ENCODE measurements at regions not wholly inside any gene's neighbourhood (a gene's known extent, or its start where the extent isn't known, plus 50 kb on each side); places are given as distances from the start of the nearest gene placed in this dataset.

GRCh38 chr1:96922181-96922580, 200.6 kb downstream of the PTBP2 start:
- WGBS (ENCODE audit: insufficient coverage, insufficient read length): no CpG with 5 or more reads among the region's 1 CpG
- no peaks in the 10 kb centered on the region for H3K36me3 ChIP-seq (ENCODE audit: control insufficient read depth, insufficient read depth, low read length)
- H3K9me3 ChIP-seq (ENCODE audit: control insufficient read depth, insufficient read depth, low read length): no peaks in the 10 kb centered on the region
- H3K27ac ChIP-seq (ENCODE audit: low read length): no peak overlapping the region
- no peak for DNase-seq (ENCODE audit: low read depth, low spot score)
- no peaks in the 10 kb centered on the region for H3K4me1 ChIP-seq (ENCODE audit: control insufficient read depth, insufficient read depth, low read length)
- H3K27me3 ChIP-seq (ENCODE audit: control insufficient read depth, insufficient read depth, low read length): no peaks in the 10 kb centered on the region
- no peak overlapping the region for H3K4me3 ChIP-seq (ENCODE audit: low read length)

DNA sequence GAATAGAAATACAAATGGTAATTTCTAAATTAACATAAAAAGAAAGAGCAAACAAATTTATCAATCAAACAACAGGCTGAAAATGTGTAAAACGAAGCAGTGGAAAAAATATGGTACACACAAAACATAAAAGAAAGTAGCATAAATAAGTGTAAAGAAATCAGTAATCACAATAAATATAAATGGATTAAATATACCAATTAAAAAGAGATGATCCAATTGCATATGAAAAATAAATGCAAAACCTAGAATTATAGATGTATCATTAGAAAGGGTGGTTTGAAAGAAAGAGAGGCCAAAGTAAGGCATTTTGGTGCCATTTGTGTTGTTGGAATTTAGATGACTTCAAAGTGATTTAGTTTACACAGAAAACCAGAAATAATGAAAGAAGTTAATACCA, 202.2 kb downstream of the PTBP2 start:
- WGBS (ENCODE audit: insufficient coverage, insufficient read length): no CpG with 5 or more reads among the region's 1 CpG
- no peaks in the 10 kb centered on the region for H3K27me3 ChIP-seq (ENCODE audit: control insufficient read depth, insufficient read depth, low read length)
- DNase-seq (ENCODE audit: low read depth, low spot score): no peak
- H3K4me1 ChIP-seq (ENCODE audit: control insufficient read depth, insufficient read depth, low read length): no peaks in the 10 kb centered on the region
- H3K4me3 ChIP-seq (ENCODE audit: low read length): no peak overlapping the region
- H3K9me3 ChIP-seq (ENCODE audit: control insufficient read depth, insufficient read depth, low read length): no peaks in the 10 kb centered on the region
- H3K36me3 ChIP-seq (ENCODE audit: control insufficient read depth, insufficient read depth, low read length): no peaks in the 10 kb centered on the region
- no peak overlapping the region for H3K27ac ChIP-seq (ENCODE audit: low read length)

GRCh38 chr1:96926176-96926575, 204.6 kb downstream of the PTBP2 start:
- Histone ChIP-seq H3K27ac (ENCODE audit: low read length) (no peak overlapping the region), H3K4me3 (ENCODE audit: low read length) (no peak overlapping the region)

GRCh38 chr1:96927125-96927524, 205.5 kb downstream of the PTBP2 start:
- Histone ChIP-seq H3K36me3 (ENCODE audit: control insufficient read depth, insufficient read depth, low read length) (no peaks in the 10 kb centered on the region), H3K27me3 (ENCODE audit: control insufficient read depth, insufficient read depth, low read length) (no peaks in the 10 kb centered on the region), H3K27ac (ENCODE audit: low read length) (no peak overlapping the region), H3K4me3 (ENCODE audit: low read length) (no peak overlapping the region), H3K4me1 (ENCODE audit: control insufficient read depth, insufficient read depth, low read length) (no peaks in the 10 kb centered on the region), H3K9me3 (ENCODE audit: control insufficient read depth, insufficient read depth, low read length) (no peaks in the 10 kb centered on the region)
- no peak for DNase-seq (ENCODE audit: low read depth, low spot score)
- WGBS (ENCODE audit: insufficient coverage, insufficient read length): no CpG with 5 or more reads among the region's 3 CpGs

More at GRCh38 chr1:96926176-96926575, 204.6 kb downstream of the PTBP2 start:
- Histone ChIP-seq H3K27me3 (ENCODE audit: control insufficient read depth, insufficient read depth, low read length) (no peaks in the 10 kb centered on the region), H3K9me3 (ENCODE audit: control insufficient read depth, insufficient read depth, low read length) (no peaks in the 10 kb centered on the region), H3K4me1 (ENCODE audit: control insufficient read depth, insufficient read depth, low read length) (no peaks in the 10 kb centered on the region), H3K36me3 (ENCODE audit: control insufficient read depth, insufficient read depth, low read length) (no peaks in the 10 kb centered on the region)
- DNase-seq (ENCODE audit: low read depth, low spot score): no peak

- no peaks in the 10 kb centered on the region for H3K27me3 ChIP-seq (ENCODE audit: control insufficient read depth, insufficient read depth, low read length)
- DNase-seq (ENCODE audit: low read depth, low spot score): no peak
- H3K9me3 ChIP-seq (ENCODE audit: control insufficient read depth, insufficient read depth, low read length): no peaks in the 10 kb centered on the region
- no peak overlapping the region for H3K27ac ChIP-seq (ENCODE audit: low read length)
- H3K36me3 ChIP-seq (ENCODE audit: control insufficient read depth, insufficient read depth, low read length): no peaks in the 10 kb centered on the region
- H3K4me3 ChIP-seq (ENCODE audit: low read length): no peak overlapping the region
- H3K4me1 ChIP-seq (ENCODE audit: control insufficient read depth, insufficient read depth, low read length): peaks cover 2% of the 10 kb centered on the region; the same call in 1 of the 2 replicates
These were observed 209.6 kb downstream of the PTBP2 start for GRCh38 chr1:96931136-96931535.

DNA sequence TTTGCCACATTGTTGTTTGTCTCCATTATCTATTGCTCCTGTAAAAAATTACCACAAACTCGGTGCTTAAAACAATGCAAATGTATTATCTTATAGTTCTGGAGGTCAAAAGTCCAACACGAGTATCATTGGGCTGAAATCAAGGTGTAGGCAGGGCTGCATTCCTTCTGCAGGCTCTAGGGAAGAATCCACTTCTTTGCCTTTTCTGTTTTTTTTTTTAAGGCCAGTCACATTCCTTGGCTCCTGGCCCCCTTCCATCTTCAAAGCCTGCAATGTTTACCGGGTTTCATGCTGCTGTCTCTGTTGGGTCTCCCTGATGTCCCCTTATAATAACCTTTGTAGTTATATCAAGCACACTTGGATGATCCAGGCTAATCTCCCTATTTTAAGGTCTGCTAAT, 212.7 kb downstream of the PTBP2 start:
- no peaks in the 10 kb centered on the region for H3K9me3 ChIP-seq (ENCODE audit: control insufficient read depth, insufficient read depth, low read length)
- no peaks in the 10 kb centered on the region for H3K36me3 ChIP-seq (ENCODE audit: control insufficient read depth, insufficient read depth, low read length)
- DNase-seq (ENCODE audit: low read depth, low spot score): no peak
- no peak overlapping the region for H3K4me3 ChIP-seq (ENCODE audit: low read length)
- no peaks in the 10 kb centered on the region for H3K27me3 ChIP-seq (ENCODE audit: control insufficient read depth, insufficient read depth, low read length)
- H3K4me1 ChIP-seq (ENCODE audit: control insufficient read depth, insufficient read depth, low read length): peaks cover 2% of the 10 kb centered on the region; the same call in 1 of the 2 replicates
- WGBS (ENCODE audit: insufficient coverage, insufficient read length): no CpG with 5 or more reads among the region's 3 CpGs
- no peak overlapping the region for H3K27ac ChIP-seq (ENCODE audit: low read length)

- H3K27ac ChIP-seq (ENCODE audit: low read length): no peak overlapping the region
- DNase-seq (ENCODE audit: low read depth, low spot score): no peak
- no peaks in the 10 kb centered on the region for H3K9me3 ChIP-seq (ENCODE audit: control insufficient read depth, insufficient read depth, low read length)
- no peaks in the 10 kb centered on the region for H3K4me1 ChIP-seq (ENCODE audit: control insufficient read depth, insufficient read depth, low read length)
- no CpG with 5 or more reads among the region's 2 CpGs for WGBS (ENCODE audit: insufficient coverage, insufficient read length)
- no peaks in the 10 kb centered on the region for H3K36me3 ChIP-seq (ENCODE audit: control insufficient read depth, insufficient read depth, low read length)
- no peak overlapping the region for H3K4me3 ChIP-seq (ENCODE audit: low read length)
- H3K27me3 ChIP-seq (ENCODE audit: control insufficient read depth, insufficient read depth, low read length): no peaks in the 10 kb centered on the region
These were observed 223.0 kb downstream of the PTBP2 start for GRCh38 chr1:96944432-96945092.

- H3K27ac ChIP-seq (ENCODE audit: low read length): no peak overlapping the region
- H3K4me3 ChIP-seq (ENCODE audit: low read length): no peak overlapping the region
- no peaks in the 10 kb centered on the region for H3K9me3 ChIP-seq (ENCODE audit: control insufficient read depth, insufficient read depth, low read length)
- H3K27me3 ChIP-seq (ENCODE audit: control insufficient read depth, insufficient read depth, low read length): no peaks in the 10 kb centered on the region
- no CpG with 5 or more reads among the region's 6 CpGs for WGBS (ENCODE audit: insufficient coverage, insufficient read length)
- no peaks in the 10 kb centered on the region for H3K36me3 ChIP-seq (ENCODE audit: control insufficient read depth, insufficient read depth, low read length)
- DNase-seq (ENCODE audit: low read depth, low spot score): no peak
- no peaks in the 10 kb centered on the region for H3K4me1 ChIP-seq (ENCODE audit: control insufficient read depth, insufficient read depth, low read length)
These were observed 224.0 kb downstream of the PTBP2 start for GRCh38 chr1:96945509-96946084.

DNA sequence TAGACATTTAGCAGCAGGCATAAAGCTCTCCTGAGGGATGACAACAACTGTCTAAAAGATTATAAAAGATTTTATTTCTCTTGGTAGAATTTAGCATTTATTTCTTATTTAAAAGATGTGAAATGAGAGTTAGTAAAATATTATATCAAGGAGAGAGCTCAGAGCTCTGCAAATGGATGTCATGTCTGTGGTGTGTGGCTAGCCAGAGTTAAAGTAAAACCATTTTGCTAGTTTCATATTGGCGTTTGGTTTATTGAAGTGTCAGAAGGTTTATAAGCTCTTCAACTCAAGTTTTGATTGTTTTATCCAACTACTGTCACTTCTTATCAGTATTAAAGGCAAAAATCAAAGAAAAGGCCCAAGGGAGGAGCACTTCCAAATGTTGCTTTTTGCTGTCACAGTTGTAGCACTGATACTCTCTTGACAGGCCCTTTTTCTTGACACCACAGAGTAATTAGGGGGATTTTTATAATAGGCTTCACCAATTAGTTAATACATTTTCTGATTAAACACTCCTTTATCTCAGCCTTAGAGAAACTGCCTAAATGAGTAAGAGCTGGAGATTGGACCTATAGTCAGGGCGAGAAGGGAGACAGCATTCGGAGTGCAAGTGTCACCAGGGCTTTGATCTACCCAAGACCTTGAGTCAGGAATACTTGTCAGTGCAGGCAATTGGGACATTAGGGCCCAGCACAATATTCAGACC, 233.9 kb downstream of the PTBP2 start:
- Histone ChIP-seq H3K4me1 (ENCODE audit: control insufficient read depth, insufficient read depth, low read length) (no peaks in the 10 kb centered on the region), H3K27ac (ENCODE audit: low read length) (no peak overlapping the region), H3K36me3 (ENCODE audit: control insufficient read depth, insufficient read depth, low read length) (no peaks in the 10 kb centered on the region), H3K9me3 (ENCODE audit: control insufficient read depth, insufficient read depth, low read length) (no peaks in the 10 kb centered on the region), H3K27me3 (ENCODE audit: control insufficient read depth, insufficient read depth, low read length) (no peaks in the 10 kb centered on the region), H3K4me3 (ENCODE audit: low read length) (no peak overlapping the region)
- no peak for DNase-seq (ENCODE audit: low read depth, low spot score)
- WGBS (ENCODE audit: insufficient coverage, insufficient read length): no CpG with 5 or more reads among the region's 3 CpGs

DNA sequence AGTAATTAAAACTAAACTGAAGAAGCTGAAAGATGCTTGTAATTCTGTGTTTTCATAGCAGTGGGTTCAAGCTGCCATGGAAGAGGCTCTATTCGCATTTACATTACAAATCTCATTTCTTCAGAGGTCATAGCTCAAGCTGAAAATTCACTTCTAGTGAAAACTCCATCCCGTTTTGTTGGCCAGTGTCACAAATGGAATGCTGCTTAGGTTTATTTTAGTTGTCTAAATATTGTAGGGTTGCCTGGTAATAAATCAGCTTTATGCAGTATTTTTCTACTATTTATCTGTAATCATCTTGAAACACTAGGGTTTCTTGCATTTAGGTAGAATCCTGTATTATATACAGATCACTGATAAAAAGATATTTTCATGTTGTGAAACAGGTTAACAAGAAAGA, 240.6 kb downstream of the PTBP2 start:
- H3K36me3 ChIP-seq (ENCODE audit: control insufficient read depth, insufficient read depth, low read length): no peaks in the 10 kb centered on the region
- H3K4me1 ChIP-seq (ENCODE audit: control insufficient read depth, insufficient read depth, low read length): no peaks in the 10 kb centered on the region
- no peaks in the 10 kb centered on the region for H3K27me3 ChIP-seq (ENCODE audit: control insufficient read depth, insufficient read depth, low read length)
- no peak for DNase-seq (ENCODE audit: low read depth, low spot score)
- H3K4me3 ChIP-seq (ENCODE audit: low read length): no peak overlapping the region
- H3K9me3 ChIP-seq (ENCODE audit: control insufficient read depth, insufficient read depth, low read length): no peaks in the 10 kb centered on the region
- WGBS (ENCODE audit: insufficient coverage, insufficient read length): no CpG with 5 or more reads among the region's 2 CpGs
- no peak overlapping the region for H3K27ac ChIP-seq (ENCODE audit: low read length)

Data from iPS DF 6.9 (cell line).